ENCODE measurements at regions not wholly inside any gene's neighbourhood (a gene's known extent, or its start where the extent isn't known, plus 50 kb on each side); places are given as distances from the start of the nearest gene placed in this dataset.
"Not testable (repeated sequence)": the region's sequence is repeated elsewhere in the genome, so short reads cannot be mapped to it uniquely, and the experiment has no call there.

- TF ChIP-seq, protein P1, sequence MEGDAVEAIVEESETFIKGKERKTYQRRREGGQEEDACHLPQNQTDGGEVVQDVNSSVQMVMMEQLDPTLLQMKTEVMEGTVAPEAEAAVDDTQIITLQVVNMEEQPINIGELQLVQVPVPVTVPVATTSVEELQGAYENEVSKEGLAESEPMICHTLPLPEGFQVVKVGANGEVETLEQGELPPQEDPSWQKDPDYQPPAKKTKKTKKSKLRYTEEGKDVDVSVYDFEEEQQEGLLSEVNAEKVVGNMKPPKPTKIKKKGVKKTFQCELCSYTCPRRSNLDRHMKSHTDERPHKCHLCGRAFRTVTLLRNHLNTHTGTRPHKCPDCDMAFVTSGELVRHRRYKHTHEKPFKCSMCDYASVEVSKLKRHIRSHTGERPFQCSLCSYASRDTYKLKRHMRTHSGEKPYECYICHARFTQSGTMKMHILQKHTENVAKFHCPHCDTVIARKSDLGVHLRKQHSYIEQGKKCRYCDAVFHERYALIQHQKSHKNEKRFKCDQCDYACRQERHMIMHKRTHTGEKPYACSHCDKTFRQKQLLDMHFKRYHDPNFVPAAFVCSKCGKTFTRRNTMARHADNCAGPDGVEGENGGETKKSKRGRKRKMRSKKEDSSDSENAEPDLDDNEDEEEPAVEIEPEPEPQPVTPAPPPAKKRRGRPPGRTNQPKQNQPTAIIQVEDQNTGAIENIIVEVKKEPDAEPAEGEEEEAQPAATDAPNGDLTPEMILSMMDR (IDR thresholded peaks at IDR 0.05): not testable (repeated sequence)
- TF ChIP-seq POLR2A (IDR thresholded peaks at IDR 0.05): not testable (repeated sequence)
Measured at GRCh38 chr12:127810459-127810858, 456.5 kb upstream of the TMEM132C start.
